GM12873 (cell line): ENCODE measurements at regions not wholly inside any gene's neighbourhood (a gene's known extent, or its start where the extent isn't known, plus 50 kb on each side); places are given as distances from the start of the nearest gene placed in this dataset.

ENCODE experiments used
- TF ChIP-seq, protein P1 (sequence below): IDR thresholded peaks from 2 replicates; pipeline ENCODE4 v1.5.1; 2012; ENCODE audit warnings: low read depth, mild to moderate bottlenecking, moderate library complexity, low read length, control low read depth; ENCODE audit not compliant: insufficient read depth; ENCODE audit errors: missing control alignments

- TF ChIP-seq, protein P1, sequence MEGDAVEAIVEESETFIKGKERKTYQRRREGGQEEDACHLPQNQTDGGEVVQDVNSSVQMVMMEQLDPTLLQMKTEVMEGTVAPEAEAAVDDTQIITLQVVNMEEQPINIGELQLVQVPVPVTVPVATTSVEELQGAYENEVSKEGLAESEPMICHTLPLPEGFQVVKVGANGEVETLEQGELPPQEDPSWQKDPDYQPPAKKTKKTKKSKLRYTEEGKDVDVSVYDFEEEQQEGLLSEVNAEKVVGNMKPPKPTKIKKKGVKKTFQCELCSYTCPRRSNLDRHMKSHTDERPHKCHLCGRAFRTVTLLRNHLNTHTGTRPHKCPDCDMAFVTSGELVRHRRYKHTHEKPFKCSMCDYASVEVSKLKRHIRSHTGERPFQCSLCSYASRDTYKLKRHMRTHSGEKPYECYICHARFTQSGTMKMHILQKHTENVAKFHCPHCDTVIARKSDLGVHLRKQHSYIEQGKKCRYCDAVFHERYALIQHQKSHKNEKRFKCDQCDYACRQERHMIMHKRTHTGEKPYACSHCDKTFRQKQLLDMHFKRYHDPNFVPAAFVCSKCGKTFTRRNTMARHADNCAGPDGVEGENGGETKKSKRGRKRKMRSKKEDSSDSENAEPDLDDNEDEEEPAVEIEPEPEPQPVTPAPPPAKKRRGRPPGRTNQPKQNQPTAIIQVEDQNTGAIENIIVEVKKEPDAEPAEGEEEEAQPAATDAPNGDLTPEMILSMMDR, result no peak
Measured at GRCh38 chr3:168205451-168205850, 109.7 kb upstream of the GOLIM4 start.

DNA sequence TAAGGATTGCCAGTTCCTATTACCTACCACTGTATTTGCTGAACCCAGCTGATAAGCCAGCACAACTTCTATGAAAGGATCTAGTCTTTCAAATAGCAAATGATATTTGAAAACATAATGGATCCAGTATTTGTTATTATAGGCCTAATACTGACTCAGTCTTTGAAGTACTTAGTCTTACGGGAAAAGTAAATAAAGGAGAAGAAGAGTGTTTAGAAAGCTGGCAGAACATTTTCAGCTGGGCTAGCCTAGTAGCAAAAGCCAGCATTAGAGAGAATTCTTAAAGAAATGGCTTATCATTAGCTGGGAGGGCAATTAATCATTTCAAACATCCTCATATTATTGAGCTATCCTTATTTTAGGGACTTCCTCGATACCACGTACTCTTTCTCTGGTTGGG, 101.4 kb upstream of the GOLIM4 start:
- TF ChIP-seq, protein P1, result no peak

DNA sequence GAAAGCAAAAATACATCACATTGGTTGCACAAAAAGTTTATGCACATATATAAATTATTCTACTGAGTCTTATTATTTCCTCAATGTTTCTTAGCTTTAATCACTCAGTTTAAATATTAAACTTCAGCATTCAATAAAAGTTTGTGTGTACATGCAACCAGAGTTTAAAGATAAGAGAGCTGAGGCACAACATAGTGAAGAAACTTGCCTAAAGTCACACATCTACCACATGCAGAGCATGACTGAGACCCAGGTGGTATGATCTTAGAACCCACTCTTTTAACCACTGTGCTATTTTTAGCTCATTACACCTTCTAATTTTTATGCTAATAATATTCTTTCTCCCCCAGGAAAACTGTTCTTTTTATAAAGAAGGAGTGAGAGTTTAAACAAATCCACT, 96.1 kb upstream of the GOLIM4 start:
- TF ChIP-seq, protein P1, result no peak

DNA sequence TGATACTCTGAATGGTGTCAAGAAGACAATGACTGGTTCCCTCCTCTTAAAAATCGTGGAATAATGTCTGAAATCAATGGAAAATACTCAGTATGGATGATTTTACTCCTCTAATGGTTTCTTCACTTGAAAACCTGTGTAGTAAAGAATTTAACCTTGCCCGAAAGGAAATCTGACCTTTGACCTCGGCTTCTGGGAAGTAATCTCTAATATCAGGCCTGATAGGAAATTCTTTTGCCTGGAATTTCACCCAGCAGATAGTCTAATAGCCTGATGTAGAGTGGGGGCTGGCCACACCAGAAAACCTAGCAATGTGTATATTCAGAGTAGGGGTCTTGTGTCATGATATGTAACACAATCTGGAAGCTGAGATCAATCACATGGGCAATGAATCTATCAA, 91.5 kb upstream of the GOLIM4 start:
- TF ChIP-seq, protein P1, result no peak

GRCh38 chr3:168186293-168186983, 90.7 kb upstream of the GOLIM4 start:
- TF ChIP-seq, protein P1, result no peak

DNA sequence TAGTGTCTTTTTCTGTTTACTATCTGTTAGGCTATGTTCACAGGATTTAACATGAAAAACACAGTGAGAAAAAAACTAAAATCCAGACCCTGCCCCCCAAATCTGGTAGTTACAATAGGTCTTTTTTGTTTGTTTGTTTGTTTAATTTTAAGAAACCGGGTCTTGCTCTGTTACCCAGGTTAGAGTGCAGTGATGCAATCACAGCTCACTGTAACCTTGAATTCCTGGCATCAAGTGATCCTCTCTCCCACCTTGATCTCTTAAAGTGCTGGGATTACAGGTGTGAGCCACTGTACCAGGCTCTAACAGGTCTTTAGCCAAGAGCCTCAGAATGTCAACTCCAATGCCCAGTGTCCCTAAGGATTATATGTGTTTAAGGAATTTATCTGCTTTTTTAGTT, 88.0 kb upstream of the GOLIM4 start:
- TF ChIP-seq, protein P1, result no peak

DNA sequence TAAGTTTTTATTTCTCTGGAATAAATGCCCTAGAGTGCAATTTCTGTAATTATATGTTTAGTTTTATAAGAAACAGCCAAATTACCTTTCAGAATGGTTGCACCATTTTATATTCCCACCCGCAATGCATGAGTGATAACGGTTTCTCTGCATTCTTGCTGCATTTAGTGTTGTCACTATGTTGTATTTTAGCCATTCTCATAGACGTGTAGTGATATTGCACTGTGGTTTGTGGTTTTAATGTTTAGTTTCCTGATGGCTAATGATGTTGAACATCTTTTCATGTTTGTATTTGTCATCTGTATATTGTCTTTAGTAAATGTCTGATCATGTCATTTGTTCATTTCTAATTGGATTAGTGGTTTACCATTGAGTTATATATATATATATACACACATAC, 73.0 kb upstream of the GOLIM4 start:
- TF ChIP-seq, protein P1, result no peak
